HG03196 (cell line): ENCODE measurements at regions not wholly inside any gene's neighbourhood (a gene's known extent, or its start where the extent isn't known, plus 50 kb on each side); places are given as distances from the start of the nearest gene placed in this dataset.

ENCODE experiments used
- ATAC-seq: cut with Tn5 transposase; IDR thresholded peaks from one replicate; pipeline ENCODE4 v1.9.1; 2021; ENCODE audit not compliant: unreplicated experiment

DNA sequence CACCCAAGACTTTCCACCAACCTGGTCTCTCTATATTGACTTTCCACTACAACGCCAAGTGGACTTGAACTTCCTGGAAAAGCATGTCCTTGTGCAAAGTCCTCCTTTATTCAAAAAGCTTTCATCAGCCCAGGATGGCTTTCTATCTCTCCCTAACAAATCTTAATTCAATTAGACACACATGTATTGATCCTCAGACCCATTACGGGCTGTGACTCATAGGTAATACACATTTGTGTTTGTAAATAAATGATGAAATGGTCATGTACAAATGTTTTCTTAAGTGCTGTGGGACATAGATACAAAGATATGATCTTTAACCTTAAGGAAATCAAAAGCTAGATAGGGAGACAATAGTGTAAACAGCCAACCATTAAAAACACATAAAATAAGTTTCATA is 1189.7 kb downstream of the EFNB2 start:
- no peak for ATAC-seq

DNA sequence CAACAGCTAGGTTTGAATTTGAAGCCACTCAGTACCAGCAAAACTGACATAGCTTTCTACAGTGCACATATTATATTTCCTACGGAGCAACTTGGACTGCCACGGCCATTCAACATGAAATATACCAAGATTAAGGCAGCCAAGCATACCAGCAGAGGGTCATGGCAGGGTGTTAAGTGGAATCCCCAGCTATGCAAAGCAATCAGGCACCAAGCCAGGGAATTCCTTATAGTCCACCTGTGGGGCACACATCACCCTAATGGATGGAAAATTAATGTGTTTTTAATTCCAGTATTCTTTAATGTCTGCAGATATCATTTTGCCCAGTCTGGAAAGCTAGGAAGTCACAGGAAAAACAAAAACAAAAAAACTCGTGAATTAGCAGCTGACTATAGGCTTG is 1190.3 kb downstream of the EFNB2 start:
- no peak for ATAC-seq

GRCh38 chr13:105343134-105343806 is 1192.2 kb downstream of the EFNB2 start:
- ATAC-seq: no peak

- no peak for ATAC-seq
Observed at GRCh38 chr13:105342281-105342820, 1193.1 kb downstream of the EFNB2 start.

DNA sequence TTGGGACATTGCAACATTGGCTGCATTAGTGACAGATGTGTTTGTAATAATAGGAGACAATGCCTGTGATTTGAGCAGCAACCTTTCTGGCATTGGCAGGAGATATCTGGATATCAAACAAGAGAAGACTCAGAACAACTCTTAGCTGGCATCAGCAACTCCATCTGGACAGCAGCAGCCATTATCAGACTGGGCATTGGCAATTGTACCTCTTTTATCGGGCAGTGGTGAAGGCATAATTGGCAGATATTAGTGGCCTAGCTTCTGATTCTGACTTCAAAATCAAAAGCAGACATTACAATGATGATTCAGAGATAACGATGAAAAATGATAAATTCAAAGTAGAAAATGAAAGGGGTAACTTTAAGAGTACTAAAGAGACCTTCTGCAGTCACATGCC is 1193.7 kb downstream of the EFNB2 start:
- ATAC-seq: no peak

GRCh38 chr13:105341256-105341655 is 1194.2 kb downstream of the EFNB2 start:
- ATAC-seq: no peak

GRCh38 chr13:105340061-105340606 is 1195.3 kb downstream of the EFNB2 start:
- no peak for ATAC-seq

DNA sequence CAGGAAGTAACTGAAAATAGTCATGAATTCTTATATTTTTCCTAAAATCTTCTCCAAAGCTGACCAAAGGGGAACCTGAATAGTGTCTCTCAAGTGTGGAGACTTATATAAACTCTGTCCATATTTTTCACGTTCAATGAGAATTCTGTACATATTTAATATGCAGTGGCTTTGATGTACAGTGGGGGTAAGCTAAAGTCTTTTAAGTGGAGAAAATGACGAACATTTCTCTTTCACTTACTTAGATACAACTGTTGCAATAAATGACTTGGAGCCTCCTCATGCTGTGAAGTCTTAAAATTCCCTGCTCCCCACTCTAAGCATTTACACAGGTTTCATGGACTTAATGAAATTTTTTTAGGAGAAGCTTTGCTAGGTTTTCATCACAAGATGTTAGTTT is 1196.7 kb downstream of the EFNB2 start:
- no peak for ATAC-seq

- ATAC-seq: no peak
Observed at GRCh38 chr13:105338006-105338405, 1197.5 kb downstream of the EFNB2 start.

DNA sequence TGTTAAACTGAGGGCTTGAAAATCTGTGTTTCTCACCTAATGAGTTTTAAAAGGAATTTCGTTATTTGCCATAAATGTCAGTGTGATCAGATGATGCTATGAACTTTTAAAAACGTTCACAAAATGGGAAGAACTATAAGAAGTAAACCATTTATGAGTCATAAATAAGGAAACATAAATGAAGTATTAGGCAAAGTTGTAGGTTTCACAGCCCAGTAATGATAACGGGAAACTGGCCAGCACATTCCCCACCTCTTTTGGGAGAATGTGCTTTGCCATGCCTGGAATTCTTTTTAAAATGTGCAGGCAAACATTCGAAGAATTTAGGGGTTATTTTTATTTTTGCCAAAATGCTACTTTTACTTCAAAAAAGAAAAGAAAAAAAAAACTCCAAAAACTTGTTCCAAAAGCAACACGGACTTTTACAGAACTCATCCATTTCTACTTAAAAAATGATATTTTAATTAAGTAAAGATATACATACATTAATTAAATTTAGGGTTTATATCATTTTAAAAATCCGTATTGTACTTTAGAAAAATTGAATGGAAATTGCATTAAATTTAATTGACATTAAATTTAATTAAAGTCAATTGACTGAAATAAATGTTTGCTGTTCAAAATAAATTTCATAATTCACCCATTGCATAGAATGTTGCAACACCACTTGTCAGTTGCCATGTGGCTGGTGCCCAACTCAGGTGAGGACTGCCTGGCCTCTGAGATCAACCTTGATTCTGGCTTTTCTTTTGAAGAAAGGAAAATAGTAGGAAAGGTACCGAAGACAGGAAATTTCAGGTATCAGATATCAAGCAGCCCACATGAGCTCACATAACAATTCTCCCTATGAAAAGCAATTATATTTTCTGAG is 1198.5 kb downstream of the EFNB2 start:
- no peak for ATAC-seq

DNA sequence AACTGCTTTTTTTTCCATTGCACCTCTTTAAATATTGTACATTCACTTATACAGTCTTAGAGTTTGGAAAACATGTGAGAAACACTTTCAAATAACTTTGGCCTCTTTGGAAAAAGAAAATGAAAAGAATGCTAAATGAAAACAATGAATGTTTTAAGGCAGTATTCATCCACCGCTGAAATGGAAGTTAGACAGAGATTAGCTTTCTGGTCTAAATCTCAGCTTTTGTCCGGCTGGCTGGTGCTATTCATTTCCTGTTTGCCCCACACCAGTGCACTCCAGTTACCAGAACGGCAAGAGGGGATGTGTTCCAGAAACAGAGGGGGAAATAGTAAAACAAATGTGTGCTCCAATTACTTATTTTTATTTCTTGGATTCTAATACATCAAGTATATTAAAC is 1201.3 kb downstream of the EFNB2 start:
- no peak for ATAC-seq

- no peak for ATAC-seq
Observed at GRCh38 chr13:105333416-105333815, 1202.0 kb downstream of the EFNB2 start.

DNA sequence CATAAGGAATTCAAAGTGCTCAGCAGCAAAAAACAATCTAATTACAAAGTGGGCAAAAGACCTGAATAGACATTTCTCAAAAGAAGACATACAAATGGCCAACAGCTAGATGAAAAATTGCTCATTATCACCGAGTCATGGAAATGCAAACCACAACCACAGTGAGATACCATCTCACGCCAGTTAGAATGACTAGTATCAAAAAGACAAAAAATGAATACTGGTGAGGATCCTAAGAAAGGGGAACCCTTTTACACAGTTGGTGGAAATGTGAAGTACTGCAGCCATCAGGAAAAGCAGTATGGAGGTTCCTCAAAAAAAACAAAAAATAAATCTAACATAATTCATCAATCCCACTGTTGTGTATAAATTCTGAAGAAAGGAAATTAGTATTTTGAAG is 1206.1 kb downstream of the EFNB2 start:
- ATAC-seq: no peak

- no peak for ATAC-seq
Observed at GRCh38 chr13:105328212-105328611, 1207.2 kb downstream of the EFNB2 start.

- ATAC-seq: no peak
Observed at GRCh38 chr13:105327581-105328126, 1207.8 kb downstream of the EFNB2 start.

- no peak for ATAC-seq
Observed at GRCh38 chr13:105319875-105320274, 1215.6 kb downstream of the EFNB2 start.

GRCh38 chr13:105316731-105317130 is 1218.7 kb downstream of the EFNB2 start:
- ATAC-seq: no peak

DNA sequence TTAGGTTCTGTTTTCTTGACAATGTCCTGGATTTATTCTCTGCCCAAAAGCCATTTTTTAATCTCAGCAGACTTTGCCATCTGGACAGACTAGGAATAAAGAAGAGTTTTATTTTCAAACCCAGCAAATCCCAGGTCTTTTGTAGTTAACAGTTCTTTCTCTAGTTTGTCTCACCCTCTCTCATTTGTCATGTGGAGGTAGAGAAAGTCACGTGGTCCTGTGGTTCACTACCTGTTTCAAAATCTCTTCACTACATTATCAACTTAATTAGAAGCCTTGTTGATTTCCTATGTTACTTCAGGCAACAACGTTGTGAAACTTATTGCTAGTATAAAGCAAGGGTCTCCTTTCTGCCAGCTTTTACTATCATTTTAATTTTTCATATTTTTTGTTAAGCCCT is 1222.6 kb downstream of the EFNB2 start:
- no peak for ATAC-seq

DNA sequence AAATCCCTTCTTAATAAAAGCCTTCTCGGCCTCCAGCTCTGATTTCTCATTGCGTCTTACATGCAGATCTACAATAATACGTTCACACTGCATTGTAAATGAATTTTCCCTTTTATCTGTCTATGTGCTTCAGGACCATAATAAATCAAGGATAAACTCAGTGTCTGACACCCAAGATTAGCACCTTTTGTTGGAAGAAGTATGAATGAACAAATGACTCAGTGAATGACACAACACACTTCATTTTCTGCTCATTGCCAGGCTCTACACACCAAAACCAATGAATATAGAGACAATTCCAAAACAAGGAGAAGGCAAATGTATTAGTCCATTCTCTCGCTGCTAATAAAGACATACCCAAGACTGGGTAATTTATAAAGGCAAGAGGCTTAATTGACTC is 1224.4 kb downstream of the EFNB2 start:
- no peak for ATAC-seq

DNA sequence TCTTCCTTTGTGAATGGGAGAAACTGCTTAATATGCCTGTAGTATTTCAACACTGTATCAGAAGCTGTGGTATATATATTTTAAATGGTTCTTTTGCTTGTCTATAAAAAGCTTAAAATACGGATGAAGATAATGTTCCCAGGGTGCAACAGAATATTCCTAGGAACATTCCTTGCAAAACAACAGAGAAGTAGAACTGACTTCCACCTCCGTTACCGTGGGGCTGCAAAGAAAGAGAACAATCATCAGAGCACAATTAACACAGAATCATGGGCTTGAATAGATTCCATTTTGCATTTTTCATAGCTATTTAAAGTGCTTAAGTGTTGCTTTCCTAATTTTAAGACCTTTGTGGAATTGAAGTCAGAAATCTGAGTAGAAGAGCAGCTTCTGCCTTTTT is 1227.7 kb downstream of the EFNB2 start:
- ATAC-seq: no peak

GRCh38 chr13:105297839-105298238 is 1237.6 kb downstream of the EFNB2 start:
- ATAC-seq: no peak

DNA sequence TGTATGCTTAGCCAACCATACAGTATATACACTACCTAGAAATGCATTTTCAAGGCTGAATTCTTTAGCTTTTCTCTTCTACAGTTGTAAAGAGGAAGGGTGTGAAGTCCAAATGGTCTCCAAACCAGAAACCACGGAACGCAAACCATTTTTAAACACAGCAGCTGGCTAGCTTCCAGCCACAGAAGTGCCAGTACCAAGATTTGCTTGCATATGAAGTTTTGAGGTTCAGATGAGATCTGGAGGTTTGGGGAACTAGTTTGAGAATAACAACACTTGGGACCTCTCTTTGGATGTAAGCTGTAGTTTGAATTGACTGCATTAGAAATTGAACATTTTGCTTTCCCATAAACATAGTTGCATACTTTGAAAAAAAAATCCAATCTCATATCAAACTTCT is 1243.5 kb downstream of the EFNB2 start:
- ATAC-seq: no peak
